IPS-NIHi7 (cell line): ENCODE measurements at regions not wholly inside any gene's neighbourhood (a gene's known extent, or its start where the extent isn't known, plus 50 kb on each side); places are given as distances from the start of the nearest gene placed in this dataset.
A peak's percentile ranks its signal among the peaks of the same experiment; 100 is the strongest.
"Not testable (repeated sequence)": the region's sequence is repeated elsewhere in the genome, so short reads cannot be mapped to it uniquely, and the experiment has no call there.

Experiments used
- DNase-seq: peaks from one replicate; pipeline ENCODE4 v3.0.0; 2012; ENCODE audit warnings: mixed read lengths; ENCODE audit errors: extremely low spot score

- DNase-seq: no peak
These were observed 197.0 kb downstream of the FAM181B start for GRCh38 chr11:82536706-82537105.

- no peak for DNase-seq
These were observed 199.9 kb downstream of the FAM181B start for GRCh38 chr11:82533628-82534327.

- DNase-seq: no peak
These were observed 203.7 kb downstream of the FAM181B start for GRCh38 chr11:82529936-82530335.

GRCh38 chr11:82527081-82527584 lies 206.5 kb downstream of the FAM181B start:
- no peak for DNase-seq

GRCh38 chr11:82523141-82523540 lies 210.5 kb downstream of the FAM181B start:
- peak; percentile 44 for DNase-seq

- no peak for DNase-seq
These were observed 212.2 kb downstream of the FAM181B start for GRCh38 chr11:82521427-82521826.

GRCh38 chr11:82507288-82507687 lies 226.4 kb downstream of the FAM181B start:
- no peak for DNase-seq

GRCh38 chr11:82505379-82505778 lies 228.3 kb downstream of the FAM181B start:
- no peak for DNase-seq

- not testable (repeated sequence) for DNase-seq
These were observed 232.5 kb downstream of the FAM181B start for GRCh38 chr11:82501174-82501573.

GRCh38 chr11:82494988-82495432 lies 238.7 kb downstream of the FAM181B start:
- peak; percentile 56 for DNase-seq

GRCh38 chr11:82474876-82475275 lies 258.8 kb downstream of the FAM181B start:
- no peak for DNase-seq

- no peak for DNase-seq
These were observed 268.2 kb downstream of the FAM181B start for GRCh38 chr11:82465481-82465880.

- no peak for DNase-seq
These were observed 270.9 kb downstream of the FAM181B start for GRCh38 chr11:82462608-82463242.

GRCh38 chr11:82458761-82459160 lies 274.9 kb downstream of the FAM181B start:
- no peak for DNase-seq

- DNase-seq: no peak
These were observed 275.5 kb downstream of the FAM181B start for GRCh38 chr11:82458147-82458546.

- DNase-seq: no peak
These were observed 282.7 kb downstream of the FAM181B start for GRCh38 chr11:82450996-82451395.

GRCh38 chr11:82406611-82407010 lies 327.1 kb downstream of the FAM181B start:
- DNase-seq: no peak

GRCh38 chr11:82405421-82405820 lies 328.2 kb downstream of the FAM181B start:
- DNase-seq: peak; percentile 31

- DNase-seq: no peak
These were observed 328.7 kb downstream of the FAM181B start for GRCh38 chr11:82404981-82405380.

GRCh38 chr11:82403640-82404305 lies 329.9 kb downstream of the FAM181B start:
- DNase-seq: no peak

GRCh38 chr11:82398300-82398815 lies 335.3 kb downstream of the FAM181B start:
- no peak for DNase-seq

- DNase-seq: not testable (repeated sequence)
These were observed 337.0 kb downstream of the FAM181B start for GRCh38 chr11:82396639-82397038.
